CD8-positive, alpha-beta memory T cell (primary cell): ENCODE measurements at regions not wholly inside any gene's neighbourhood (a gene's known extent, or its start where the extent isn't known, plus 50 kb on each side); places are given as distances from the start of the nearest gene placed in this dataset.

Experiments
- CTCF ChIA-PET: fragments of 350-600 bp; sonication (Branson Sonifier 250); formaldehyde crosslinking; loops from one replicate; lab custom pipeline; 2021; ENCODE audit warnings: antibody characterized with exemption; lab: Charles Lee
- POLR2A ChIA-PET: fragments of 350-600 bp; sonication (Branson Sonifier 250); formaldehyde crosslinking; loops from one replicate; lab custom pipeline; 2021; ENCODE audit warnings: antibody characterized with exemption; lab: Charles Lee
- DNase-seq, 5 donors: peaks; one replicate each; pipeline versions ENCODE4 v3.0.0 to v3.0.0-alpha.2; 2020 to 2022; ENCODE audit warnings: mixed read lengths in 1 of 5
- H3K27ac ChIP-seq: one replicate; pipeline ENCODE4 v1.7.0; 2013; ENCODE audit warnings: low read depth, mild to moderate bottlenecking, low read length, moderate library complexity
- H3K27me3 ChIP-seq: 2 replicates; pipeline ENCODE4 v1.7.0; 2013; ENCODE audit warnings: low read length, mild to moderate bottlenecking; ENCODE audit not compliant: insufficient read depth, poor library complexity, severe bottlenecking
- H3K36me3 ChIP-seq: 2 replicates; pipeline ENCODE4 v1.7.0; 2013; ENCODE audit warnings: mild to moderate bottlenecking, low read length, moderate library complexity; ENCODE audit not compliant: insufficient read depth
- H3K4me1 ChIP-seq: 2 replicates; pipeline ENCODE4 v1.7.0; 2013; ENCODE audit warnings: mild to moderate bottlenecking, low read length, moderate library complexity; ENCODE audit not compliant: insufficient read depth
- H3K4me3 ChIP-seq: 2 replicates; pipeline ENCODE4 v1.7.0; 2013; ENCODE audit warnings: mild to moderate bottlenecking, low read length
- H3K9me3 ChIP-seq: 2 replicates; pipeline ENCODE4 v1.7.0; 2013; ENCODE audit warnings: mild to moderate bottlenecking, low read length
- H3K27ac Mint-ChIP-seq, 8 donors: one replicate each; pipeline ENCODE4 v1.8.0; 2020 to 2021; ENCODE audit warnings: mixed read lengths in 8 of 8, mild to moderate bottlenecking in 6 of 8, inconsistent platforms in 3 of 8, moderate library complexity in 3 of 8
- H3K27me3 Mint-ChIP-seq, 2 donors: one replicate each; pipeline ENCODE4 v1.8.0; 2020 to 2021; ENCODE audit warnings: mixed read lengths in 2 of 2, mild to moderate bottlenecking in 1 of 2, moderate library complexity in 1 of 2
- H3K36me3 Mint-ChIP-seq, 3 donors: one replicate each; pipeline ENCODE4 v1.8.0; 2020 to 2021; ENCODE audit warnings: mixed read lengths in 3 of 3, inconsistent platforms in 1 of 3, mild to moderate bottlenecking in 1 of 3
- H3K4me1 Mint-ChIP-seq, 3 donors: one replicate each; pipeline ENCODE4 v1.8.0; 2020 to 2021; ENCODE audit warnings: mixed read lengths in 3 of 3, inconsistent platforms in 1 of 3, mild to moderate bottlenecking in 1 of 3
- H3K4me3 Mint-ChIP-seq, 7 donors: one replicate each; pipeline ENCODE4 v1.8.0; 2020 to 2021; ENCODE audit warnings: mixed read lengths in 7 of 7, mild to moderate bottlenecking in 6 of 7, moderate library complexity in 4 of 7, inconsistent platforms in 2 of 7
- H3K9me3 Mint-ChIP-seq, 5 donors: one replicate each; pipeline ENCODE4 v1.8.0; 2020 to 2022; ENCODE audit warnings: mixed read lengths in 5 of 5, mild to moderate bottlenecking in 3 of 5, moderate library complexity in 2 of 5, inconsistent platforms in 1 of 5

GRCh38 chr7:130814778-130815335 is 80.8 kb upstream of the KLF14 start:
- Histone ChIP-seq H3K36me3 (no peaks in the 10 kb centered on the region), H3K4me3 (no peak overlapping the region), H3K4me1 (no peaks in the 10 kb centered on the region), H3K9me3 (no peaks in the 10 kb centered on the region), H3K27me3 (no peaks in the 10 kb centered on the region), H3K27ac (no peak overlapping the region)
- no peak overlapping the region for H3K4me3 Mint-ChIP-seq
- ChIA-PET CTCF (no interaction called here), POLR2A (no interaction called here)
- peaks cover 2 to 14% of the 10 kb centered on the region in 2 donors for H3K27me3 Mint-ChIP-seq
- H3K36me3 Mint-ChIP-seq: no peaks in the 10 kb centered on the region
- H3K9me3 Mint-ChIP-seq: peaks cover 0 to 3% (median 0%) of the 10 kb centered on the region in 5 donors
- no peak for DNase-seq
- no peaks in the 10 kb centered on the region for H3K4me1 Mint-ChIP-seq
- no peak overlapping the region for H3K27ac Mint-ChIP-seq

- H3K4me3 Mint-ChIP-seq: no peak overlapping the region
- no peaks in the 10 kb centered on the region for H3K36me3 Mint-ChIP-seq
- H3K9me3 Mint-ChIP-seq: no peaks in the 10 kb centered on the region
Measured at GRCh38 chr7:130818056-130818455, 84.0 kb upstream of the KLF14 start.

GRCh38 chr7:130821864-130822263 is 87.9 kb upstream of the KLF14 start:
- no peak overlapping the region for H3K27ac Mint-ChIP-seq
- ChIA-PET POLR2A (no interaction called here), CTCF (no interaction called here)
- no peak for DNase-seq
- H3K36me3 Mint-ChIP-seq: peaks cover 0 to 10% (median 1%) of the 10 kb centered on the region in 3 donors
- no peak overlapping the region for H3K4me3 Mint-ChIP-seq
- Histone ChIP-seq H3K4me1 (no peaks in the 10 kb centered on the region), H3K27me3 (no peaks in the 10 kb centered on the region), H3K4me3 (no peak overlapping the region), H3K27ac (no peak overlapping the region), H3K36me3 (no peaks in the 10 kb centered on the region), H3K9me3 (no peaks in the 10 kb centered on the region)
- peaks cover 15 to 21% (median 21%) of the 10 kb centered on the region in 5 donors for H3K9me3 Mint-ChIP-seq
- no peaks in the 10 kb centered on the region for H3K4me1 Mint-ChIP-seq
- H3K27me3 Mint-ChIP-seq: peaks cover 0 to 19% of the 10 kb centered on the region in 2 donors

More at GRCh38 chr7:130818056-130818455, 84.0 kb upstream of the KLF14 start:
- H3K27me3 ChIP-seq: no peaks in the 10 kb centered on the region
- no peaks in the 10 kb centered on the region for H3K36me3 ChIP-seq
- DNase-seq: no peak
- H3K4me3 ChIP-seq: no peak overlapping the region
- no peaks in the 10 kb centered on the region for H3K4me1 ChIP-seq
- H3K27ac ChIP-seq: no peak overlapping the region
- ChIA-PET CTCF (no interaction called here), POLR2A (no interaction called here)
- no peaks in the 10 kb centered on the region for H3K9me3 ChIP-seq
- peaks cover 2 to 16% of the 10 kb centered on the region in 2 donors for H3K27me3 Mint-ChIP-seq
- H3K4me1 Mint-ChIP-seq: no peaks in the 10 kb centered on the region
- no peak overlapping the region for H3K27ac Mint-ChIP-seq

- peaks cover 23 to 29% (median 28%) of the 10 kb centered on the region in 5 donors for H3K9me3 Mint-ChIP-seq
- no peak for DNase-seq
- no peaks in the 10 kb centered on the region for H3K4me1 Mint-ChIP-seq
- Histone ChIP-seq H3K36me3 (no peaks in the 10 kb centered on the region), H3K27ac (no peak overlapping the region), H3K27me3 (no peaks in the 10 kb centered on the region), H3K9me3 (no peaks in the 10 kb centered on the region), H3K4me1 (no peaks in the 10 kb centered on the region), H3K4me3 (no peak overlapping the region)
- ChIA-PET POLR2A (no interaction called here), CTCF (interaction anchor here (0.6 kb wide), 1 partner anchor 1640 kb away, joined by 3 read pairs; no protein-coding TSS in a partner anchor)
- peaks cover 0 to 19% of the 10 kb centered on the region in 2 donors for H3K27me3 Mint-ChIP-seq
- no peak overlapping the region for H3K4me3 Mint-ChIP-seq
- H3K27ac Mint-ChIP-seq: no peak overlapping the region
- H3K36me3 Mint-ChIP-seq: peaks cover 0 to 12% (median 1%) of the 10 kb centered on the region in 3 donors
Measured at GRCh38 chr7:130822642-130823041, 88.6 kb upstream of the KLF14 start.

- H3K9me3 ChIP-seq: no peaks in the 10 kb centered on the region
- H3K27ac ChIP-seq: no peak overlapping the region
- Mint-ChIP-seq H3K4me1 (no peaks in the 10 kb centered on the region), H3K27me3 (peaks cover 0 to 19% of the 10 kb centered on the region in 2 donors), H3K36me3 (peaks cover 0 to 12% (median 1%) of the 10 kb centered on the region in 3 donors), H3K9me3 (peaks cover 24 to 31% (median 30%) of the 10 kb centered on the region in 5 donors), H3K4me3 (no peak overlapping the region), H3K27ac (no peak overlapping the region)
- CTCF ChIA-PET: interaction anchor here (0.6 kb wide), 1 partner anchor 1640 kb away, joined by 3 read pairs; no protein-coding TSS in a partner anchor
- H3K4me3 ChIP-seq: no peak overlapping the region
- no peaks in the 10 kb centered on the region for H3K36me3 ChIP-seq
- H3K4me1 ChIP-seq: no peaks in the 10 kb centered on the region
- POLR2A ChIA-PET: no interaction called here
- H3K27me3 ChIP-seq: no peaks in the 10 kb centered on the region
- no peak for DNase-seq
Measured at GRCh38 chr7:130823060-130823459, 89.1 kb upstream of the KLF14 start.

- CTCF ChIA-PET: interaction anchor here (1.0 kb wide), 1 partner anchor 755 kb away, joined by 3 read pairs; the partner anchor contains the start of gene KLHDC10
- H3K4me3 Mint-ChIP-seq: no peak overlapping the region
- H3K27me3 ChIP-seq: no peaks in the 10 kb centered on the region
Measured at GRCh38 chr7:130825819-130826218, 91.8 kb upstream of the KLF14 start.

GRCh38 chr7:130829415-130829814 is 95.4 kb upstream of the KLF14 start:
- no peak overlapping the region for H3K27ac Mint-ChIP-seq
- no peaks in the 10 kb centered on the region for H3K27me3 ChIP-seq
- DNase-seq: no peak
- no peaks in the 10 kb centered on the region for H3K4me1 ChIP-seq
- peaks cover 24 to 37% (median 33%) of the 10 kb centered on the region in 5 donors for H3K9me3 Mint-ChIP-seq
- peaks cover 1 to 24% (median 2%) of the 10 kb centered on the region in 3 donors for H3K36me3 Mint-ChIP-seq
- no peaks in the 10 kb centered on the region for H3K4me1 Mint-ChIP-seq
- peaks cover 2 to 24% of the 10 kb centered on the region in 2 donors for H3K27me3 Mint-ChIP-seq
- H3K4me3 ChIP-seq: no peak overlapping the region
- ChIA-PET CTCF (no interaction called here), POLR2A (no interaction called here)
- H3K27ac ChIP-seq: no peak overlapping the region
- H3K4me3 Mint-ChIP-seq: no peak overlapping the region
- H3K9me3 ChIP-seq: no peaks in the 10 kb centered on the region
- H3K36me3 ChIP-seq: no peaks in the 10 kb centered on the region

More at GRCh38 chr7:130825819-130826218, 91.8 kb upstream of the KLF14 start:
- H3K36me3 ChIP-seq: no peaks in the 10 kb centered on the region
- no peaks in the 10 kb centered on the region for H3K9me3 ChIP-seq
- H3K4me3 ChIP-seq: no peak overlapping the region
- H3K27ac ChIP-seq: no peak overlapping the region
- Mint-ChIP-seq H3K27me3 (peaks cover 2 to 26% of the 10 kb centered on the region in 2 donors), H3K4me1 (no peaks in the 10 kb centered on the region), H3K36me3 (peaks cover 1 to 23% (median 2%) of the 10 kb centered on the region in 3 donors), H3K27ac (no peak overlapping the region), H3K9me3 (peaks cover 24 to 38% (median 36%) of the 10 kb centered on the region in 5 donors)
- DNase-seq: no peak
- POLR2A ChIA-PET: no interaction called here
- no peaks in the 10 kb centered on the region for H3K4me1 ChIP-seq

- POLR2A ChIA-PET: no interaction called here
- CTCF ChIA-PET: no interaction called here
Measured at GRCh38 chr7:130831322-130831721, 97.3 kb upstream of the KLF14 start.

More at GRCh38 chr7:130831322-130831721, 97.3 kb upstream of the KLF14 start:
- no peak overlapping the region for H3K4me3 ChIP-seq
- no peak overlapping the region for H3K4me3 Mint-ChIP-seq
- H3K9me3 ChIP-seq: no peaks in the 10 kb centered on the region
- H3K27me3 Mint-ChIP-seq: peaks cover 5 to 31% of the 10 kb centered on the region in 2 donors
- H3K27ac Mint-ChIP-seq: no peak overlapping the region
- H3K9me3 Mint-ChIP-seq: peaks cover 15 to 22% (median 19%) of the 10 kb centered on the region in 5 donors
- H3K36me3 ChIP-seq: no peaks in the 10 kb centered on the region
- H3K4me1 ChIP-seq: no peaks in the 10 kb centered on the region
- H3K27ac ChIP-seq: no peak overlapping the region
- H3K4me1 Mint-ChIP-seq: no peaks in the 10 kb centered on the region
- no peak for DNase-seq
- no peaks in the 10 kb centered on the region for H3K27me3 ChIP-seq
- peaks cover 0 to 19% (median 2%) of the 10 kb centered on the region in 3 donors for H3K36me3 Mint-ChIP-seq
